ENCODE measurements at regions not wholly inside any gene's neighbourhood (a gene's known extent, or its start where the extent isn't known, plus 50 kb on each side); places are given as distances from the start of the nearest gene placed in this dataset.

- TF ChIP-seq POLR2A (IDR thresholded peaks at IDR 0.05; ENCODE audit: borderline replicate concordance, extremely low read depth, insufficient read depth, insufficient read length) (no peak), EZH2 (IDR thresholded peaks at IDR 0.05) (no peak), CTCF (IDR thresholded peaks at IDR 0.05 in 2 of 3, conservative IDR thresholded peaks at IDR 0.05 in 1 of 3; ENCODE audit: borderline replicate concordance in 1 of 3, insufficient read depth in 1 of 3, low read depth in 2 of 3, low read length in 2 of 3) (no peak), SRF (IDR thresholded peaks at IDR 0.05; ENCODE audit: low read depth) (no peak), RAD21 (IDR thresholded peaks at IDR 0.05; ENCODE audit: low read depth) (no peak)
Measured at GRCh38 chr18:25678221-25678620, 326.3 kb upstream of the ZNF521 start.

All from HCT116 (cell line).